ENCODE measurements at regions not wholly inside any gene's neighbourhood (a gene's known extent, or its start where the extent isn't known, plus 50 kb on each side); places are given as distances from the start of the nearest gene placed in this dataset.

GRCh38 chr2:146666340-146666739, 1178.5 kb upstream of the ACVR2A start:
- TF ChIP-seq CTCF (IDR thresholded peaks at IDR 0.05) (no peak), POLR2A (IDR thresholded peaks at IDR 0.05) (no peak)

All from uterus (tissue), 2 donors.